OCI-LY7 (cell line): ENCODE measurements at regions not wholly inside any gene's neighbourhood (a gene's known extent, or its start where the extent isn't known, plus 50 kb on each side); places are given as distances from the start of the nearest gene placed in this dataset.

ENCODE experiments used
- BruUV-seq: library from RNA; stranded (reverse); fragments of 400-500 nt; replicated peaks from 2 replicates; lab custom pipeline; 2021; lab: Mats Ljungman, UMichigan
- CTCF ChIA-PET: fragments of 300-600 bp; sonication (Branson Sonifier 250); formaldehyde crosslinking; loops from one replicate; lab custom pipeline; 2022; ENCODE audit warnings: antibody characterized with exemption; ENCODE audit not compliant: unreplicated experiment; lab: Charles Lee
- POLR2A ChIA-PET: fragments of 300-600 bp; sonication (Branson Sonifier 250); formaldehyde crosslinking; loops from one replicate; lab custom pipeline; 2022; ENCODE audit warnings: antibody characterized with exemption; lab: Charles Lee
- DNase-seq: peaks from one replicate; pipeline ENCODE4 v3.0.0-alpha.2; 2015; ENCODE audit warnings: low spot score
- H2AFZ ChIP-seq: fragments of 200-600 bp; sonication (generic), shearing (Covaris generic); 2 replicates; pipeline ENCODE4 v1.6.1; 2014; ENCODE audit warnings: mild to moderate bottlenecking, antibody characterized with exemption, low read length, moderate library complexity
- H3K27ac ChIP-seq: fragments of 200-600 bp; sonication (generic); 2 replicates; pipeline ENCODE4 v1.5.1; 2014; ENCODE audit warnings: mixed run types, low read depth, mild to moderate bottlenecking, moderate library complexity, low read length, inconsistent platforms; ENCODE audit not compliant: poor library complexity, severe bottlenecking
- H3K36me3 ChIP-seq: fragments of 200-600 bp; sonication (generic); 2 replicates; pipeline ENCODE4 v1.6.1; 2014; ENCODE audit warnings: mild to moderate bottlenecking, antibody characterized with exemption, low read length, moderate library complexity, mixed read lengths; ENCODE audit not compliant: insufficient read depth
- H3K4me1 ChIP-seq: fragments of 200-600 bp; sonication (generic); 2 replicates; pipeline ENCODE4 v1.5.1; 2014; ENCODE audit warnings: mild to moderate bottlenecking, low read length; ENCODE audit not compliant: insufficient read depth, poor library complexity, severe bottlenecking
- H3K4me2 ChIP-seq: fragments of 200-600 bp; sonication (generic); 2 replicates; pipeline ENCODE4 v1.6.1; 2014; ENCODE audit warnings: mild to moderate bottlenecking, low read length
- H3K4me3 ChIP-seq: fragments of 200-600 bp; sonication (generic); 2 replicates; pipeline ENCODE4 v1.5.1; 2014; ENCODE audit warnings: mild to moderate bottlenecking, low read depth, low read length; ENCODE audit not compliant: poor library complexity, severe bottlenecking
- H3K79me2 ChIP-seq: fragments of 200-600 bp; sonication (generic); 2 replicates; pipeline ENCODE4 v1.6.1; 2016; ENCODE audit warnings: low read depth, mild to moderate bottlenecking, low read length, moderate library complexity, mixed read lengths; ENCODE audit not compliant: insufficient read depth
- H3K9me2 ChIP-seq: fragments of 200-600 bp; sonication (generic); 2 replicates; pipeline ENCODE4 v1.6.1; 2016; ENCODE audit warnings: mild to moderate bottlenecking, low read length, mixed read lengths; ENCODE audit not compliant: insufficient read depth
- H3K9me3 ChIP-seq: fragments of 200-600 bp; sonication (generic); 2 replicates; pipeline ENCODE4 v1.6.1; 2014; ENCODE audit warnings: mild to moderate bottlenecking, mixed run types, low read length, mixed read lengths
- H4K20me1 ChIP-seq: fragments of 200-600 bp; sonication (generic); 2 replicates; pipeline ENCODE4 v1.6.1; 2014; ENCODE audit warnings: mild to moderate bottlenecking, antibody characterized with exemption, low read length, moderate library complexity, mixed read lengths; ENCODE audit not compliant: insufficient read depth
- EZH2phosphoT487 ChIP-seq: fragments of 200-600 bp; sonication (generic); IDR thresholded peaks from 2 replicates; pipeline ENCODE4 v1.6.1; 2018; ENCODE audit warnings: low read depth, borderline replicate concordance, mild to moderate bottlenecking, mixed run types, antibody characterized with exemption, low read length, moderate library complexity, mixed read lengths
- intact Hi-C: fragments of 100-400 bp; cut with micrococcal nuclease; formaldehyde crosslinking; loops from one replicate; pipeline ENCODE4 v1.10.0; 2022; ENCODE audit not compliant: unreplicated experiment
- TF ChIP-seq, protein P1 (sequence below): fragments of 200-600 bp; sonication (generic); conservative IDR thresholded peaks from 2 replicates; pipeline ENCODE4 v1.5.1; 2014; ENCODE audit warnings: mild to moderate bottlenecking, antibody characterized with exemption, low read length, moderate library complexity, mixed read lengths

DNA sequence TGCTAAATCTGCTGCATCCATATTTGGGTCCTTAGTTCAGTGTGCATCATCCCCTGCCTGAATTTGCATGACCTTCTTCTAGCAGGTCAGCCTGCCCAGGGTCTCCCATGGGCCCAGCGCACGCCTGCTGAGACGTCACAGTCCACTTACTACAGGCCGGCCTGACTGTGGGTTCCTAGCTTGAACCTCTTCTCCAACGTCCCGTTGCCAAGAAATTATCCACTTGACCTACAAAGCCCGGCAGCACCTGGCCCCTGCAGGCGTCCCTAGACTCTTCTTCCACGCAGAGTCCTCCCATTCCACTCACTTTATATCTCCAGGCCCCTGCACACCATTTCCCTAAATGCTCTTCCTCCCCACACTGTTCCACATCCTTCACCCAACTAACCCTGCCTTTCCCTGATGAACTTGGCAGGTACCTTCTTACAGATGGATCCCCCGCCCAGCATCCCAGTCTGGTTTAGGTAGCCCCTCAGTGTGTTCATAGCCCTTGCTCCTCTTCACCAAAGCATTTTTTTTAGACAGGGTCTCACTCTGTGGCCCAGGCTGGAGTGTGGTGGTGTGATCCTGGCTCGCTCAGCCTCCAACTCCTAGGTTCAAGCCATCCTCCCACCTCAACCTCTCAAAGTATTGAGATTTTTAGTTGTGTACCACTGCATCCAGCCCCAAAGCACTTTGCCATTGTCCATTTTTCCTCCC, 155.0 kb upstream of the SOX1 start:
- H3K9me2 ChIP-seq, result no peaks in the 10 kb centered on the region
- H3K4me3 ChIP-seq, result no peak overlapping the region
- TF ChIP-seq EZH2phosphoT487, result no peak
- TF ChIP-seq, protein P1, sequence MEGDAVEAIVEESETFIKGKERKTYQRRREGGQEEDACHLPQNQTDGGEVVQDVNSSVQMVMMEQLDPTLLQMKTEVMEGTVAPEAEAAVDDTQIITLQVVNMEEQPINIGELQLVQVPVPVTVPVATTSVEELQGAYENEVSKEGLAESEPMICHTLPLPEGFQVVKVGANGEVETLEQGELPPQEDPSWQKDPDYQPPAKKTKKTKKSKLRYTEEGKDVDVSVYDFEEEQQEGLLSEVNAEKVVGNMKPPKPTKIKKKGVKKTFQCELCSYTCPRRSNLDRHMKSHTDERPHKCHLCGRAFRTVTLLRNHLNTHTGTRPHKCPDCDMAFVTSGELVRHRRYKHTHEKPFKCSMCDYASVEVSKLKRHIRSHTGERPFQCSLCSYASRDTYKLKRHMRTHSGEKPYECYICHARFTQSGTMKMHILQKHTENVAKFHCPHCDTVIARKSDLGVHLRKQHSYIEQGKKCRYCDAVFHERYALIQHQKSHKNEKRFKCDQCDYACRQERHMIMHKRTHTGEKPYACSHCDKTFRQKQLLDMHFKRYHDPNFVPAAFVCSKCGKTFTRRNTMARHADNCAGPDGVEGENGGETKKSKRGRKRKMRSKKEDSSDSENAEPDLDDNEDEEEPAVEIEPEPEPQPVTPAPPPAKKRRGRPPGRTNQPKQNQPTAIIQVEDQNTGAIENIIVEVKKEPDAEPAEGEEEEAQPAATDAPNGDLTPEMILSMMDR, result no peak
- H3K27ac ChIP-seq, result no peak overlapping the region
- DNase-seq, result no peak
- H3K79me2 ChIP-seq, result no peaks in the 10 kb centered on the region
- CTCF ChIA-PET, result no interaction called here
- H3K9me3 ChIP-seq, result no peaks in the 10 kb centered on the region
- no peak overlapping the region for H2AFZ ChIP-seq
- POLR2A ChIA-PET, result no interaction called here
- H3K4me1 ChIP-seq, result no peaks in the 10 kb centered on the region
- intact Hi-C loops, result no loop called here
- no peaks in the 10 kb centered on the region for H3K36me3 ChIP-seq
- no peak overlapping the region for H3K4me2 ChIP-seq
- H4K20me1 ChIP-seq, result no peaks in the 10 kb centered on the region
- no TSS peak for BruUV-seq

GRCh38 chr13:111912453-111912866, 154.5 kb upstream of the SOX1 start:
- intact Hi-C loops, result no loop called here
- Histone ChIP-seq H3K36me3 (no peaks in the 10 kb centered on the region), H3K4me3 (no peak overlapping the region), H3K9me2 (no peaks in the 10 kb centered on the region), H2AFZ (no peak overlapping the region), H3K27ac (no peak overlapping the region), H3K9me3 (no peaks in the 10 kb centered on the region), H3K79me2 (no peaks in the 10 kb centered on the region), H3K4me1 (no peaks in the 10 kb centered on the region), H4K20me1 (no peaks in the 10 kb centered on the region), H3K4me2 (no peak overlapping the region)
- CTCF ChIA-PET, result no interaction called here
- POLR2A ChIA-PET, result no interaction called here
- TF ChIP-seq EZH2phosphoT487, result no peak
- TF ChIP-seq, protein P1, result no peak
- no peak for DNase-seq
- BruUV-seq, result no TSS peak

GRCh38 chr13:111912991-111913760, 153.8 kb upstream of the SOX1 start:
- Histone ChIP-seq H3K79me2 (no peaks in the 10 kb centered on the region), H3K27ac (no peak overlapping the region), H4K20me1 (no peaks in the 10 kb centered on the region), H2AFZ (no peak overlapping the region), H3K36me3 (no peaks in the 10 kb centered on the region), H3K9me2 (no peaks in the 10 kb centered on the region), H3K4me1 (no peaks in the 10 kb centered on the region), H3K4me2 (no peak overlapping the region), H3K9me3 (no peaks in the 10 kb centered on the region), H3K4me3 (no peak overlapping the region)
- BruUV-seq, result no TSS peak
- no peak for DNase-seq
- no peak for TF ChIP-seq EZH2phosphoT487
- TF ChIP-seq, protein P1, result no peak
- ChIA-PET CTCF (no interaction called here), POLR2A (no interaction called here)
- intact Hi-C loops, result no loop called here
